ENCODE measurements at regions not wholly inside any gene's neighbourhood (a gene's known extent, or its start where the extent isn't known, plus 50 kb on each side); places are given as distances from the start of the nearest gene placed in this dataset.

DNA sequence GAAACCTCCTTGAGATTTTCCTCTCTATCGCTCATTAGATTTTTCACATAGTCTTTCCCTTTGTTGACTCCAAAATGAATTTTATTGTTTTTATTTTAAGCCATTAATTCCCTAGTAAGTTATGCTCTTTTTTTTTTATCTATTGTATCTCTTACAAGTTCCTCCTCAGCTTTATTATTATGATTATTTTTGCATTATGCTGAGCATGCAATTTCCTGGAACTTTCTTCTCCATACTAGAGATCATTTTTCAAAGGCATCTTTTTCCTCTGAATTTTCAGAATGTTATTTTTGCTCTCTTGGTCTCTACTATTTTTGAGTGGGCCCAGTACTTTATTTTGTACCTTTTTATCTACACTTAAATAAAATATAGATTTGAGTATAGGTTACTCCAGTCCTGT is 376.6 kb upstream of the SEMA6A start:
- H4K20me1 ChIP-seq (replicated peaks; ENCODE audit: insufficient read depth): no peaks in the 10 kb centered on the region
- Mint-ChIP-seq H3K27ac (no peak overlapping the region), H3K36me3 (ENCODE audit: low read depth) (peaks cover 16% of the 10 kb centered on the region), H3K4me1 (peaks cover 25% of the 10 kb centered on the region), H3K4me3 (no peak overlapping the region), H3K27me3 (ENCODE audit: insufficient read depth, low read depth, poor library complexity) (peaks cover 3% of the 10 kb centered on the region), H3K9me3 (peaks cover 15% of the 10 kb centered on the region; the same call in 2 of the 3 replicates)
- no peak overlapping the region for H2AFZ ChIP-seq
- no peaks in the 10 kb centered on the region for H3K9me2 ChIP-seq (ENCODE audit: insufficient read depth)
- no peak for DNase-seq (ENCODE audit: low spot score)
- 0 out of 2 replicates have a peak, but pooled peaks cover 6% of the 10 kb centered on the region for H3F3A ChIP-seq (replicated peaks; ENCODE audit: low read depth)
- peaks cover 35% of the 10 kb centered on the region for H3K4me1 ChIP-seq (ENCODE audit: insufficient read depth)
- H3K4me3 ChIP-seq: no peak overlapping the region
- H3K79me2 ChIP-seq (replicated peaks; ENCODE audit: insufficient read depth): no peaks in the 10 kb centered on the region
- H3K4me2 ChIP-seq: no peak overlapping the region
- no peaks in the 10 kb centered on the region for H3K27me3 ChIP-seq (ENCODE audit: insufficient read depth)
- no peak for ATAC-seq
- H3K27ac ChIP-seq (ENCODE audit: low read depth): no peak overlapping the region
- no peaks in the 10 kb centered on the region for H3K36me3 ChIP-seq (ENCODE audit: insufficient read depth)
- TF ChIP-seq, protein P1, sequence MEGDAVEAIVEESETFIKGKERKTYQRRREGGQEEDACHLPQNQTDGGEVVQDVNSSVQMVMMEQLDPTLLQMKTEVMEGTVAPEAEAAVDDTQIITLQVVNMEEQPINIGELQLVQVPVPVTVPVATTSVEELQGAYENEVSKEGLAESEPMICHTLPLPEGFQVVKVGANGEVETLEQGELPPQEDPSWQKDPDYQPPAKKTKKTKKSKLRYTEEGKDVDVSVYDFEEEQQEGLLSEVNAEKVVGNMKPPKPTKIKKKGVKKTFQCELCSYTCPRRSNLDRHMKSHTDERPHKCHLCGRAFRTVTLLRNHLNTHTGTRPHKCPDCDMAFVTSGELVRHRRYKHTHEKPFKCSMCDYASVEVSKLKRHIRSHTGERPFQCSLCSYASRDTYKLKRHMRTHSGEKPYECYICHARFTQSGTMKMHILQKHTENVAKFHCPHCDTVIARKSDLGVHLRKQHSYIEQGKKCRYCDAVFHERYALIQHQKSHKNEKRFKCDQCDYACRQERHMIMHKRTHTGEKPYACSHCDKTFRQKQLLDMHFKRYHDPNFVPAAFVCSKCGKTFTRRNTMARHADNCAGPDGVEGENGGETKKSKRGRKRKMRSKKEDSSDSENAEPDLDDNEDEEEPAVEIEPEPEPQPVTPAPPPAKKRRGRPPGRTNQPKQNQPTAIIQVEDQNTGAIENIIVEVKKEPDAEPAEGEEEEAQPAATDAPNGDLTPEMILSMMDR (conservative IDR thresholded peaks at IDR 0.05; ENCODE audit: low read depth in 2 of 2): no peak
- TF ChIP-seq, protein P2, sequence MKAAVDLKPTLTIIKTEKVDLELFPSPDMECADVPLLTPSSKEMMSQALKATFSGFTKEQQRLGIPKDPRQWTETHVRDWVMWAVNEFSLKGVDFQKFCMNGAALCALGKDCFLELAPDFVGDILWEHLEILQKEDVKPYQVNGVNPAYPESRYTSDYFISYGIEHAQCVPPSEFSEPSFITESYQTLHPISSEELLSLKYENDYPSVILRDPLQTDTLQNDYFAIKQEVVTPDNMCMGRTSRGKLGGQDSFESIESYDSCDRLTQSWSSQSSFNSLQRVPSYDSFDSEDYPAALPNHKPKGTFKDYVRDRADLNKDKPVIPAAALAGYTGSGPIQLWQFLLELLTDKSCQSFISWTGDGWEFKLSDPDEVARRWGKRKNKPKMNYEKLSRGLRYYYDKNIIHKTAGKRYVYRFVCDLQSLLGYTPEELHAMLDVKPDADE (IDR thresholded peaks at IDR 0.05): no peak
- TF ChIP-seq ZNF331 (CRISPR knock-in tag; IDR thresholded peaks at IDR 0.05; ENCODE audit: low read depth): no peak
- TF ChIP-seq STAT1 (IDR thresholded peaks at IDR 0.05; ENCODE audit: unreplicated experiment): no peak
- no peak for TF ChIP-seq ZNF462 (CRISPR knock-in tag; IDR thresholded peaks at IDR 0.05)
- no peak for TF ChIP-seq REST (IDR thresholded peaks at IDR 0.05; ENCODE audit: unreplicated experiment)
- TF ChIP-seq CREB1 (CRISPR knock-in tag; IDR thresholded peaks at IDR 0.05; ENCODE audit: low read depth): no peak
- no peak for TF ChIP-seq ZNF114 (CRISPR knock-in tag; IDR thresholded peaks at IDR 0.05)
- TF ChIP-seq EZH2phosphoT487 (IDR thresholded peaks at IDR 0.05; ENCODE audit: unreplicated experiment): no peak

Measured in GM23338 (cell line).